GF-D8 (cell line): ENCODE measurements at regions not wholly inside any gene's neighbourhood (a gene's known extent, or its start where the extent isn't known, plus 50 kb on each side); places are given as distances from the start of the nearest gene placed in this dataset.
"Not testable (repeated sequence)": the region's sequence is repeated elsewhere in the genome, so short reads cannot be mapped to it uniquely, and the experiment has no call there.

Experiments used
- DNase-seq: peaks from one replicate; lab custom pipeline; 2025; lab: John Stamatoyannopoulos, UW

DNA sequence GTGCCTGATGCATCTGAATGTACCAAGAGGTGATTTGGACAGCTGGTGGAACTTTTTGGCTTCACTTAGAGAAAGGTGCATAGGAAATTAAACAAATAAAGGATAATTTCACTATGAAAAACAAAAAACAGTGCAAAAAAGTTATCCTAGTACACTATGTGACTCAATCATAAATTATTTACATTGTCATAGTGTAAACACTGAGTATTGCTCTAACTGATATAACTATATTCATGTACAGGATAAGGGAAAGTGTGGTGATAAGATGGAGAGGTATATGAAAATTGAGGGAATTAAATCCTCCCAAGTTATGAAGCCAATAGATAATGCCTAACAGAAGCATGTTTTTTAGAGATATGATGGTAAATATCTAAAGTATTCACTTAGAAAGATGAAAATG is 50.2 kb upstream of the CPNE4 start:
- DNase-seq, result no peak

DNA sequence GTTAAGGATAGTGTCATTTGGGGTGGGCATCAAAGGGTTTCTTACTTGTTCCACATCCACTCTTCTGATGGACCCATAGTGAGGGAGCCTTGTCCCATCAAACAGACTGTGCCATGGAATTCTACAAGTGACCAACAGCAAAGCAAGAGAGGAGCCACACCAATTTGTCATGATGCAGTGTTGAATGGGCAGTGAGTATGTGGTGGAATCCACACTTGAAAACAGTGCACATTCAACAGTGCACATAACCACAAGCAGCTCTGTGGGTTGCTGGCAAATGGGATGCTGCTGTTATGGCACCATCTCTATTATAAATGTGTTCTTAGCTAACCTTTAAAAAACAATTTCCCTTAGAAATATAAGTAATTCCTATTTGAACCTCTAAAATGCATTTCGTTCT is 52.5 kb upstream of the CPNE4 start:
- no peak for DNase-seq

- DNase-seq, result no peak
Observed at GRCh38 chr3:132088291-132088690, 53.5 kb upstream of the CPNE4 start.

- DNase-seq, result no peak
Observed at GRCh38 chr3:132090921-132091320, 56.1 kb upstream of the CPNE4 start.

- DNase-seq, result no peak
Observed at GRCh38 chr3:132116601-132117000, 81.8 kb upstream of the CPNE4 start.

DNA sequence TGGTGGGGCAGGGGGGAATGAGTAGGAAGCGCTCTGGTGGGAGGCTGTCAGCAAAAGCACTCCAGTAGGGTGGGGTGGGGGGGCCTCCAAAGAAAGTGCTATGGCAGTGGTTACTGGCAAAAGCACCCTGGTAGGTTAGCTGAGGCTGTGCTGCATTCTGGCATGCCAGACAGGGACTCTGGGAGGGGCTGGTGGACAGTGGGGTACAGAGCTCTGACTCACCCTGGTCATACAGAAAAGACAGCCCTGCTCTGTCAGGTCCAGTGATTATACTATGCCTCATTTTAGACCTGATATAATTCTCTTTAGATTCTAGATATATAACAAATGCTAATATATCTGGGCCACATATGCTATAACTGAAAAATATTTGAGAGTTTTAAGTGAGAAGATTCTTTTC is 82.8 kb upstream of the CPNE4 start:
- no peak for DNase-seq

- no peak for DNase-seq
Observed at GRCh38 chr3:132119531-132119930, 84.7 kb upstream of the CPNE4 start.

DNA sequence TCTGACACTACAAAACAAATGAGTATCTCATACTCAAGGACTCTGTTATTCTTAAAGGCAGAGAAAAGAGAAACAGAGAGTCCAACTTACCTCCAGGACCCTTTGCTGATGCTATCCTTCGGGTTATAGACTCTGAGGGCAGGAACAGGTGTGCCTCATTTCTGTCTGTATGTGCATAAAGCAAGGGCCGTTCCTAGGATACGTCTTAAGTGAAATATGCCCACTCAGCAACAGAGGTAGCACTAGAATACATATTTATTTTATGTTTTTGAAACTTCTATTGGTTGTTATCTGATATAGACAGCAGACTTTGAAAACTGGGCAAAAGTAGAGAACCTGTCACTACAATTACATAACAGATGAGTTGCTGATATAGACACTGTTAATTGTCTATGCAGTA is 89.3 kb upstream of the CPNE4 start:
- no peak for DNase-seq

DNA sequence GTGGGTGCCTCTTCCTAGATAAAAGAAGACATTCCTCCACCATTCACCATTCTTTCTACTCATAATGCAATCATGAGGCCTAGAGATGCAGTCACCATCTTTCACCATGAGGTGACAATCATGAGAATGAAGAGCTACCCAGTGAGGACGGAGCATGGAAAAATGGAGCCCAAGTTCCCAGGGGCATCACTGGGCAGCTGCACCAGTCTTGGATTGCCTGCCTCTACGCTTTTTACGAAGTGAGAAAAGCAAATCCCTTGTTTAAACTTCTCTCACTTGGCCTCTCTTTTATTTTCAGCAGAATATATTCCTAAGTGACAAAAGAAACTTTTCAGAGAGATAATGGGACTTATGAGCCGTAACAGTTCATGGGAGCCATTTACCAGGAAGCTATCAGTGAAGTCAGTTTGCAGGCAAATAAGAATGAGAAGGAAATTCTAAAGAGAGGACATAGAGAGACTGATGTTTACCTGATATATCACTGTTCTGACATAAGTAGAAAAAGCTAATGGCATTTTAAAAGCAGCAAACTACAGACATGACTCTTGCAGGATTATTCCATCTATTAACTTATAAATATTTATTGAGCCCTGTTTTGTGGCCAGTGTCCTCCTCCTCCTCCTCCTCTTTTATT is 90.0 kb upstream of the CPNE4 start:
- no peak for DNase-seq

GRCh38 chr3:132134611-132135010 is 99.8 kb upstream of the CPNE4 start:
- no peak for DNase-seq

GRCh38 chr3:132135628-132136333 is 101.0 kb upstream of the CPNE4 start:
- DNase-seq, result no peak

- DNase-seq, result no peak
Observed at GRCh38 chr3:132136334-132136716, 101.5 kb upstream of the CPNE4 start.

DNA sequence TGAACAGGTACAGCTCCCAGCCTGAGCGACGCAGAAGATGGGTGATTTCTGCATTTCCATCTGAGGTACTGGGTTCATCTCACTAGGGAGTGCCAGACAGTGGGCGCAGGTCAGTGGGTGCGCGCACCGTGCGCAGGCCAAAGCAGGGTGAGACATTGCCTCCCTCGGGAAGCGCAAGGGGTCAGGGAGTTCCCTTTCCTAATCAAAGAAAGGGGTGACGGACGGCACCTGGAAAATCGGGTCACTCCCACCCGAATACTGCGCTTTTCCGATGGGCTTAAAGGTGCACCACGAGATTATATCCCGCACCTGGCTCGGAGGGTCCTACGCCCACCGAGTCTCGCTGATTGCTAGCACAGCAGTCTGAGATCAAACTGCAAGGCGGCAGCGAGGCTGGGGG is 102.1 kb upstream of the CPNE4 start:
- DNase-seq, result not testable (repeated sequence)

- no peak for DNase-seq
Observed at GRCh38 chr3:132145833-132146232, 111.0 kb upstream of the CPNE4 start.

- DNase-seq, result no peak
Observed at GRCh38 chr3:132154619-132155018, 119.8 kb upstream of the CPNE4 start.

- no peak for DNase-seq
Observed at GRCh38 chr3:132159145-132159544, 124.3 kb upstream of the CPNE4 start.

DNA sequence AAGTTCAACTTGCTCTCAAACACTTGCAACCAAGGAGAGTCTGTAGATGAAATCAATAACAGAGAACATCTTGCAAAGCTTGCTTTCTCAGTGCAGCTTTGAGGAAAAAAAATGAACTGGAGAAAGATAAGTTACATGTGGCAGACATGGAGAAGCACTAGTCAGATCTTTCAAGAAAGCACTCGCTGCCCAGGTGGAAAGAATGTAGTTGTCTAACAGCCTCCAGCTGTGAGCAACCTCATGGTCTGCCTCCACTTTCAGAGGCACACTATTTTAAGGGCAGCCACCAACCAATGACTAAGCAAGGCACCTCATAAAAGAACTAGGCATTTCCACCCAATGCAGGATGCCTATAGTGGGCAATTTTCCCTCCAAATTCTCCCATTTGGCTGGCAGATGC is 125.4 kb upstream of the CPNE4 start:
- DNase-seq, result no peak

- no peak for DNase-seq
Observed at GRCh38 chr3:132161608-132162007, 126.8 kb upstream of the CPNE4 start.

DNA sequence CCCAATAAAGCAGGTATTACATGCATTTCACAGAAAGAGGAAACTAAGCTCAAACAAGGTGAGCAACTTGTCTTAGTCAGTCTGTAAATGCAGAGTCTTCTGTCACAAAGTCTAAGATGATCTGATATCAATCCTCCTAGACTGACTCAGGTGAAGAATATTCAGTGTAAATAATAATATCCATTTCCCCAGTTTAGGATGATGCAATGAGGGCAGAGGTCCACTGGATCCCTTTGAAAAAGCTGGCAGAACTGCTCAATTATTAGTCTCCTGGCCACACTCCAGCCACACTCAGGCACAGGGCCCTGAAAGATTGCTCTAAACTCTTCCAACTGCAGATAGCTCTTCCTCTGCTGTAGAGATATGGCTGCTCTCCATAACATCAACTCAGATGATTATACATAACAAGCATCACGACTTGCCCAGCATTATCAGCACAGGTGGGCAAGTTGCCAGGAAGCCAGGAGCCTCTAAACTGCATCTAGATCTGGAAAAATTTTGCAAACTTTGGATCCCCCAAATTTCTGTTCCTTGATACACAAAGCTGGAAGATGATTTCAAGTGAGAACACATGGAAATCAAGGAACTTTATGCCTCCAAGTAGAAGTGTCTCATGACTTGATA is 129.8 kb upstream of the CPNE4 start:
- DNase-seq, result no peak

- no peak for DNase-seq
Observed at GRCh38 chr3:132167870-132168269, 133.1 kb upstream of the CPNE4 start.

- DNase-seq, result no peak
Observed at GRCh38 chr3:132174500-132174899, 139.7 kb upstream of the CPNE4 start.

DNA sequence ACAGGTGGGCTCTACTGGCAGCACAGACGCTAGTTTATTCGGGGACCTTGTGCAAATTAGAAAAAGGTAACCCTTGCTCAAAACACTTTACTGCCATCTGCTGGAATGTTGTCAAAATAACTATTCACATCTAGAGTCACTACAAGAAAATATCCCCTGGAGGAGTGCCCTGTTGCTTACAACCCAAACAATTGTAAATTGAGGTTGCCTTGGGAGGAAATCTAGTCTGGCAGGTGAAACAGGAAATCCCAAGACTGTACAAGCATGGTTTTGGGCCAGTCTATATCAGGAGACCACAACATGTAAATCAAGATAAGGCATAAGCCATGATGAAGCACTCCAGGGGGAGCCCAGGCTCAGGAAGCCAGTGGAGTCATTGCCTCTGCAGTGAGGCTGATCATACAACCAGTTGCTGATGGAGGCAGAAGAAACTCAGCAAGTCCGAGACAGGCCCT is 136.8 kb upstream of the ACP3 start:
- no peak for DNase-seq

GRCh38 chr3:132183811-132184210 is 133.4 kb upstream of the ACP3 start:
- DNase-seq, result no peak

DNA sequence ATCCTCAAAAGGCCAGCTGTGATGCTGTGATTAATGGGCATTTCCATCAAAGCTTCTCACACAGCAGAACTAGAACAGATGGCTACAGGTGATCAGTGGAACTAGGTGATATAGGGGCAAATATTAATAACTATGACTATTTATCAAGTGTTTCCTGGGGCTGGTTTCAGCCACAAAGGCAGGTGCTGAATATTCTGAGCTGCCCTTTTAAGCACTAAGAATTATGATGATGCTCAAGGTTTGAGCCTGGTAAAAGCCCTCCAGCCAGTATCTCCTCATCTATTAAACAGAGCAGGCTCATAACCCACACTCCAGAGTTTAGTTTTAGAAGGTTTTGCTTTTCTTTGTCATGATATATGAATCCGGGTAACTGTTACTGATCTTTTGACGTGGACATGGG is 129.5 kb upstream of the ACP3 start:
- no peak for DNase-seq
